ENCODE measurements at regions not wholly inside any gene's neighbourhood (a gene's known extent, or its start where the extent isn't known, plus 50 kb on each side); places are given as distances from the start of the nearest gene placed in this dataset.
A peak's percentile ranks its signal among the peaks of the same experiment; 100 is the strongest.
"Not testable (repeated sequence)": the region's sequence is repeated elsewhere in the genome, so short reads cannot be mapped to it uniquely, and the experiment has no call there.

GRCh38 chr15:84473305-84473877 lies 127.4 kb upstream of the ZSCAN2 start:
- in situ Hi-C loops (cut with HindIII; ENCODE audit: low pct_unique_long_range_greater_than_20kb, low sequenced_read_pairs); intact Hi-C loops (cut with micrococcal nuclease; ENCODE audit: unreplicated experiment); H3K4me1 ChIP-seq (ENCODE audit: control insufficient read depth, insufficient read depth, low read length); H3K27me3 ChIP-seq (ENCODE audit: control insufficient read depth, insufficient read depth, low read length); BruUV-seq (replicated peaks); ATAC-seq; CTCF ChIA-PET; H3K4me3 ChIP-seq (ENCODE audit: low read depth in 2 of 2, low read length in 2 of 2); POLR2A ChIA-PET; H3K36me3 ChIP-seq (ENCODE audit: control insufficient read depth, insufficient read depth, low read length); H3K27ac ChIP-seq (ENCODE audit: low read length); H3K9me3 ChIP-seq (ENCODE audit: control insufficient read depth, insufficient read depth, low read depth, low read length); DNase-seq (ENCODE audit: low read depth, low spot score): not testable (repeated sequence)

GRCh38 chr15:84476364-84477033 lies 124.3 kb upstream of the ZSCAN2 start:
- H3K9me3 ChIP-seq (ENCODE audit: control insufficient read depth, insufficient read depth, low read depth, low read length); intact Hi-C loops (cut with micrococcal nuclease; ENCODE audit: unreplicated experiment); H3K4me1 ChIP-seq (ENCODE audit: control insufficient read depth, insufficient read depth, low read length); H3K4me3 ChIP-seq (ENCODE audit: low read depth in 2 of 2, low read length in 2 of 2); H3K36me3 ChIP-seq (ENCODE audit: control insufficient read depth, insufficient read depth, low read length); BruUV-seq (replicated peaks); H3K27ac ChIP-seq (ENCODE audit: low read length); CTCF ChIA-PET; POLR2A ChIA-PET; DNase-seq (ENCODE audit: low read depth, low spot score); in situ Hi-C loops (cut with HindIII; ENCODE audit: low pct_unique_long_range_greater_than_20kb, low sequenced_read_pairs); H3K27me3 ChIP-seq (ENCODE audit: control insufficient read depth, insufficient read depth, low read length): not testable (repeated sequence)
- ATAC-seq: peak; percentile 15

- H3K4me1 ChIP-seq (ENCODE audit: control insufficient read depth, insufficient read depth, low read length); DNase-seq (ENCODE audit: low read depth, low spot score); H3K4me3 ChIP-seq (ENCODE audit: low read depth in 2 of 2, low read length in 2 of 2); H3K9me3 ChIP-seq (ENCODE audit: control insufficient read depth, insufficient read depth, low read depth, low read length); intact Hi-C loops (cut with micrococcal nuclease; ENCODE audit: unreplicated experiment); H3K27me3 ChIP-seq (ENCODE audit: control insufficient read depth, insufficient read depth, low read length); in situ Hi-C loops (cut with HindIII; ENCODE audit: low pct_unique_long_range_greater_than_20kb, low sequenced_read_pairs); POLR2A ChIA-PET; BruUV-seq (replicated peaks); H3K36me3 ChIP-seq (ENCODE audit: control insufficient read depth, insufficient read depth, low read length); CTCF ChIA-PET; H3K27ac ChIP-seq (ENCODE audit: low read length): not testable (repeated sequence)
- peak; percentile 93 for ATAC-seq
Measured at GRCh38 chr15:84477550-84477949, 123.3 kb upstream of the ZSCAN2 start.

GRCh38 chr15:84480174-84480681 lies 120.6 kb upstream of the ZSCAN2 start:
- H3K9me3 ChIP-seq (ENCODE audit: control insufficient read depth, insufficient read depth, low read depth, low read length); H3K27ac ChIP-seq (ENCODE audit: low read length); H3K4me1 ChIP-seq (ENCODE audit: control insufficient read depth, insufficient read depth, low read length); H3K27me3 ChIP-seq (ENCODE audit: control insufficient read depth, insufficient read depth, low read length); H3K36me3 ChIP-seq (ENCODE audit: control insufficient read depth, insufficient read depth, low read length); intact Hi-C loops (cut with micrococcal nuclease; ENCODE audit: unreplicated experiment); CTCF ChIA-PET; DNase-seq (ENCODE audit: low read depth, low spot score); H3K4me3 ChIP-seq (ENCODE audit: low read depth in 2 of 2, low read length in 2 of 2); POLR2A ChIA-PET; in situ Hi-C loops (cut with HindIII; ENCODE audit: low pct_unique_long_range_greater_than_20kb, low sequenced_read_pairs); BruUV-seq (replicated peaks): not testable (repeated sequence)
- peak; percentile 33 for ATAC-seq

GRCh38 chr15:84483859-84484258 lies 117.0 kb upstream of the ZSCAN2 start:
- in situ Hi-C loops (cut with HindIII; ENCODE audit: low pct_unique_long_range_greater_than_20kb, low sequenced_read_pairs); H3K27me3 ChIP-seq (ENCODE audit: control insufficient read depth, insufficient read depth, low read length); H3K4me1 ChIP-seq (ENCODE audit: control insufficient read depth, insufficient read depth, low read length); intact Hi-C loops (cut with micrococcal nuclease; ENCODE audit: unreplicated experiment); BruUV-seq (replicated peaks); H3K27ac ChIP-seq (ENCODE audit: low read length); ATAC-seq; H3K36me3 ChIP-seq (ENCODE audit: control insufficient read depth, insufficient read depth, low read length); H3K9me3 ChIP-seq (ENCODE audit: control insufficient read depth, insufficient read depth, low read depth, low read length); CTCF ChIA-PET; POLR2A ChIA-PET; H3K4me3 ChIP-seq (ENCODE audit: low read depth in 2 of 2, low read length in 2 of 2); DNase-seq (ENCODE audit: low read depth, low spot score): not testable (repeated sequence)

- BruUV-seq (replicated peaks); H3K4me1 ChIP-seq (ENCODE audit: control insufficient read depth, insufficient read depth, low read length); POLR2A ChIA-PET; H3K27me3 ChIP-seq (ENCODE audit: control insufficient read depth, insufficient read depth, low read length); CTCF ChIA-PET; in situ Hi-C loops (cut with HindIII; ENCODE audit: low pct_unique_long_range_greater_than_20kb, low sequenced_read_pairs); H3K9me3 ChIP-seq (ENCODE audit: control insufficient read depth, insufficient read depth, low read depth, low read length); H3K36me3 ChIP-seq (ENCODE audit: control insufficient read depth, insufficient read depth, low read length); intact Hi-C loops (cut with micrococcal nuclease; ENCODE audit: unreplicated experiment); H3K27ac ChIP-seq (ENCODE audit: low read length); DNase-seq (ENCODE audit: low read depth, low spot score); ATAC-seq: not testable (repeated sequence)
- H3K4me3 ChIP-seq (ENCODE audit: low read depth in 2 of 2, low read length in 2 of 2): peak overlapping the region in 1 of 2 experiments; percentile 32; a peak in 2 of 4 replicates
Measured at GRCh38 chr15:84500165-84500889, 100.5 kb upstream of the ZSCAN2 start.

GRCh38 chr15:84503101-84503500 lies 97.7 kb upstream of the ZSCAN2 start:
- H3K36me3 ChIP-seq (ENCODE audit: control insufficient read depth, insufficient read depth, low read length); in situ Hi-C loops (cut with HindIII; ENCODE audit: low pct_unique_long_range_greater_than_20kb, low sequenced_read_pairs); DNase-seq (ENCODE audit: low read depth, low spot score); H3K27ac ChIP-seq (ENCODE audit: low read length); ATAC-seq; H3K4me1 ChIP-seq (ENCODE audit: control insufficient read depth, insufficient read depth, low read length); H3K27me3 ChIP-seq (ENCODE audit: control insufficient read depth, insufficient read depth, low read length); POLR2A ChIA-PET; H3K9me3 ChIP-seq (ENCODE audit: control insufficient read depth, insufficient read depth, low read depth, low read length); H3K4me3 ChIP-seq (ENCODE audit: low read depth in 2 of 2, low read length in 2 of 2); CTCF ChIA-PET; BruUV-seq (replicated peaks); intact Hi-C loops (cut with micrococcal nuclease; ENCODE audit: unreplicated experiment): not testable (repeated sequence)
